Smooth muscle cell (in vitro differentiated cells): ENCODE measurements at regions not wholly inside any gene's neighbourhood (a gene's known extent, or its start where the extent isn't known, plus 50 kb on each side); places are given as distances from the start of the nearest gene placed in this dataset.

ENCODE experiments used
- DNase-seq: peaks from one replicate; lab custom pipeline; 2025; ENCODE audit not compliant: unreplicated experiment; lab: John Stamatoyannopoulos, UW
- H2AFZ ChIP-seq: fragments of 200-600 bp; sonication (generic); 2 replicates; pipeline ENCODE4 v1.6.0; 2016; ENCODE audit warnings: antibody characterized with exemption, low read depth, mild to moderate bottlenecking
- H3F3A ChIP-seq: fragments of 200-600 bp; sonication (generic); 2 replicates; pipeline ENCODE4 v1.6.0; 2017; ENCODE audit warnings: antibody characterized with exemption, low read depth
- H3K27ac ChIP-seq: fragments of 200-600 bp; sonication (generic); 2 replicates; pipeline ENCODE4 v1.5.1; 2016; ENCODE audit warnings: low read depth, mild to moderate bottlenecking
- H3K27me3 ChIP-seq: fragments of 200-600 bp; sonication (generic); 2 replicates; pipeline ENCODE4 v1.6.1; 2016; ENCODE audit warnings: low read depth, mild to moderate bottlenecking
- H3K36me3 ChIP-seq: fragments of 200-600 bp; sonication (generic); 2 replicates; pipeline ENCODE4 v1.5.1; 2016; ENCODE audit warnings: low read depth
- H3K4me1 ChIP-seq: fragments of 200-600 bp; sonication (generic); 2 replicates; pipeline ENCODE4 v1.5.1; 2016; ENCODE audit warnings: low read depth
- H3K4me2 ChIP-seq: fragments of 200-600 bp; sonication (generic); 2 replicates; pipeline ENCODE4 v1.6.0; 2016; ENCODE audit warnings: mild to moderate bottlenecking
- H3K4me3 ChIP-seq: fragments of 200-600 bp; sonication (generic); 2 replicates; pipeline ENCODE4 v1.5.1; 2016; ENCODE audit warnings: mild to moderate bottlenecking
- H3K79me2 ChIP-seq: fragments of 200-600 bp; sonication (generic); 2 replicates; pipeline ENCODE4 v1.6.0; 2016; ENCODE audit warnings: low read depth, mild to moderate bottlenecking
- H3K9ac ChIP-seq: fragments of 200-600 bp; sonication (generic); 2 replicates; pipeline ENCODE4 v1.6.0; 2016; ENCODE audit warnings: low read depth
- H3K9me3 ChIP-seq: fragments of 200-600 bp; sonication (generic); replicated peaks from 2 replicates; pipeline ENCODE4 v1.5.1; 2016; ENCODE audit warnings: low read depth
- H4K20me1 ChIP-seq: fragments of 200-600 bp; sonication (generic); 2 replicates; pipeline ENCODE4 v1.6.0; 2016; ENCODE audit warnings: low read depth
- WGBS: methylation state at CpG from one replicate; pipeline ENCODE4 v1.1.7; 2016; ENCODE audit warnings: low lambda C conversion rate; 5-methylcytosine and 5-hydroxymethylcytosine counted together
- TF ChIP-seq, protein P1 (sequence below): fragments of 200-600 bp; sonication (generic); IDR thresholded peaks from 2 replicates; pipeline ENCODE4 v1.5.1; 2017; ENCODE audit warnings: borderline replicate concordance, mild to moderate bottlenecking, antibody characterized with exemption; ENCODE audit not compliant: insufficient read depth, poor library complexity, severe bottlenecking

DNA sequence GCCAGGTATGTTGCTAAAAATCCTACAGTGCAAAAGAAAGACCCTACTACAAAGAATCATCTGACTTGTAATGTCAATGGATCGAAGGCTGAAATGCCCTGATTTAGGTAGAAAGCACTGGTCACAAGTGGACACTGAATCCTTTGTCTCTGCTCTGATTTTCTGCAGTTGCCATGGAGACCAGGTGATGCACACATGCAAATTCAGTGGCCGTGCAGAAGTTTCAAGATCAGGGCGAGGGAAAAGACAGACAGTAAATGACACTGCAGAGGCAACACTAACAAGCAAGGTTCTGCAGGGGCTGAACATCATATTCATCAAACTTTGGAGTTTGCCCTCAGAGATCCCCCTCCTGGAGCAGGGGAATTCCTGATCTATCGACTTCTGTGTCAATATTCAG lies 370.3 kb upstream of the TMEM132C start:
- Histone ChIP-seq H3F3A (no peaks in the 10 kb centered on the region), H4K20me1 (no peaks in the 10 kb centered on the region), H3K4me3 (no peak overlapping the region), H3K4me1 (no peaks in the 10 kb centered on the region), H3K27me3 (no peaks in the 10 kb centered on the region), H3K36me3 (no peaks in the 10 kb centered on the region), H3K27ac (no peak overlapping the region), H3K4me2 (no peak overlapping the region), H3K9me3 (no peaks in the 10 kb centered on the region), H3K9ac (no peak overlapping the region), H3K79me2 (no peaks in the 10 kb centered on the region), H2AFZ (no peak overlapping the region)
- WGBS = 93% methylated on average over 4 of the region's 4 CpGs
- no peak for DNase-seq
- TF ChIP-seq, protein P1, sequence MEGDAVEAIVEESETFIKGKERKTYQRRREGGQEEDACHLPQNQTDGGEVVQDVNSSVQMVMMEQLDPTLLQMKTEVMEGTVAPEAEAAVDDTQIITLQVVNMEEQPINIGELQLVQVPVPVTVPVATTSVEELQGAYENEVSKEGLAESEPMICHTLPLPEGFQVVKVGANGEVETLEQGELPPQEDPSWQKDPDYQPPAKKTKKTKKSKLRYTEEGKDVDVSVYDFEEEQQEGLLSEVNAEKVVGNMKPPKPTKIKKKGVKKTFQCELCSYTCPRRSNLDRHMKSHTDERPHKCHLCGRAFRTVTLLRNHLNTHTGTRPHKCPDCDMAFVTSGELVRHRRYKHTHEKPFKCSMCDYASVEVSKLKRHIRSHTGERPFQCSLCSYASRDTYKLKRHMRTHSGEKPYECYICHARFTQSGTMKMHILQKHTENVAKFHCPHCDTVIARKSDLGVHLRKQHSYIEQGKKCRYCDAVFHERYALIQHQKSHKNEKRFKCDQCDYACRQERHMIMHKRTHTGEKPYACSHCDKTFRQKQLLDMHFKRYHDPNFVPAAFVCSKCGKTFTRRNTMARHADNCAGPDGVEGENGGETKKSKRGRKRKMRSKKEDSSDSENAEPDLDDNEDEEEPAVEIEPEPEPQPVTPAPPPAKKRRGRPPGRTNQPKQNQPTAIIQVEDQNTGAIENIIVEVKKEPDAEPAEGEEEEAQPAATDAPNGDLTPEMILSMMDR = no peak

DNA sequence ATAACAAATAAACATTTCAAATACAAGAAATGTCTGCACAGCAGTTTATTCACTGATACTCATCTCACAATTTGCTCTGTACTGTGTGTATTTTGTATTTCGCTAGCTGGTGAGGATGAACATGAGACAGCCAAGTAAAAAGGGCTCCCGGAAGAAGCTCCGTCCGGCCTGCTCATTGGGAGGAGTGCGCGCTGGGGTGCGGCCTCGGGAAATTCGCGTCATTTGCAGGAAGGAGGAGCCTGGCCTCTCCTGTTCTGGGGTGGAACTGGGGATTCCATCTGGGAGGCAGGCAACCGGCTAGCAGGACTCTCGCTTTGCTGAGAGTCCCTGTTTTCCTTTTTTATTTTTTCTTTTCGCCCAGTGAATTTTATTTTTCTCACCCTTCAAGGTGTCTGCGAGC lies 368.4 kb upstream of the TMEM132C start:
- Histone ChIP-seq H3K4me1 (no peaks in the 10 kb centered on the region), H3F3A (no peaks in the 10 kb centered on the region), H3K27ac (no peak overlapping the region), H3K4me2 (no peak overlapping the region), H3K9ac (no peak overlapping the region), H3K4me3 (no peak overlapping the region), H4K20me1 (no peaks in the 10 kb centered on the region), H3K9me3 (no peaks in the 10 kb centered on the region), H3K79me2 (no peaks in the 10 kb centered on the region), H3K27me3 (no peaks in the 10 kb centered on the region), H3K36me3 (no peaks in the 10 kb centered on the region), H2AFZ (no peak overlapping the region)
- TF ChIP-seq, protein P1 = no peak
- 96% methylated on average over 14 of the region's 14 CpGs for WGBS
- no peak for DNase-seq

DNA sequence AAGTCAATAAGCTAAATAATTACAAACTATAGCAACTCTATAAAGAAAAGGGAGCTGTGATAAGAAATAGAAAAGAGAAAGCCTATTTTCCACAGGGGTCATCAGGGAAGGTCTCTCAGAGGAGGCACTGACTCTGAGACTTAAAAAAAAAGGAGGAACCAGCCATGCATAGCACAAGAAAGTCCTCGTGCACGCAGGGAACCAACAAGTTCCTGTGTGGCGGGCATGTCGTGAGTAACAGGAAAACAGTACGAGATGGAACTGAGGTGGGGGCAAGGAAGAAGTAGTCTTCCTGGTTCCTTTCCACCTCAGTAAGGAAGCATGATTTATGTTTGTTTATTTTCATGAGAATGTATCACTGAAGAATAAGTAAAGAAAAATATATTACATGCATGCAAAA lies 367.0 kb upstream of the TMEM132C start:
- no peak for DNase-seq
- Histone ChIP-seq H3K79me2 (no peaks in the 10 kb centered on the region), H3K9ac (no peak overlapping the region), H4K20me1 (no peaks in the 10 kb centered on the region), H3K36me3 (no peaks in the 10 kb centered on the region), H3K27me3 (no peaks in the 10 kb centered on the region), H3F3A (no peaks in the 10 kb centered on the region), H3K4me2 (no peak overlapping the region), H2AFZ (no peak overlapping the region), H3K27ac (no peak overlapping the region), H3K4me3 (no peak overlapping the region), H3K4me1 (no peaks in the 10 kb centered on the region), H3K9me3 (no peaks in the 10 kb centered on the region)
- 62% methylated on average over 5 of the region's 5 CpGs for WGBS
- TF ChIP-seq, protein P1 = no peak

DNA sequence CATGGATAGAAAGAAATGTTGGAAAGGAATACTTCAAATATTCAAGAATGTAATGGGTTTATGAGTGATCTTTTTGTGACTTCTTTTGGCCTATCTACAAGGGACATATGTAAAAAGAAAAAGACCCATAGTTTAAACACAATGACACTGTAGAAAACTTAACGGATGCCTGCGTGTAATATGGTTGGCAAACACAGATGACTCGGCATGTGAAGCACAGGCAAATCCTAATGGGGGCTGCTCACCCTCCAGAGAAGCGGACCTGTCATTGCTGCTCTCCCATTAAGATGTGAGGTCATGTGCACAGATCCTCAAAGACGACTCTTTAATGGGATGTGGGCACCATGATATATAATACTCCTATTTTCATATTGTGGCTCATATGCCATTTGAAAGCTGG lies 366.6 kb upstream of the TMEM132C start:
- 67% methylated on average over 5 of the region's 5 CpGs for WGBS
- no peaks in the 10 kb centered on the region for H3K4me1 ChIP-seq
- H3K36me3 ChIP-seq = no peaks in the 10 kb centered on the region
- no peak for DNase-seq
- H4K20me1 ChIP-seq = no peaks in the 10 kb centered on the region
- no peaks in the 10 kb centered on the region for H3F3A ChIP-seq
- no peak overlapping the region for H3K27ac ChIP-seq
- TF ChIP-seq, protein P1 = no peak
- H2AFZ ChIP-seq = no peak overlapping the region
- H3K27me3 ChIP-seq = no peaks in the 10 kb centered on the region
- no peaks in the 10 kb centered on the region for H3K79me2 ChIP-seq
- no peak overlapping the region for H3K4me2 ChIP-seq
- H3K9me3 ChIP-seq = no peaks in the 10 kb centered on the region
- H3K4me3 ChIP-seq = no peak overlapping the region
- no peak overlapping the region for H3K9ac ChIP-seq
